ENCODE measurements at regions not wholly inside any gene's neighbourhood (a gene's known extent, or its start where the extent isn't known, plus 50 kb on each side); places are given as distances from the start of the nearest gene placed in this dataset.

- TF ChIP-seq CTCF (IDR thresholded peaks at IDR 0.05; ENCODE audit: poor library complexity): no peak
- TF ChIP-seq EZH2phosphoT487 (IDR thresholded peaks at IDR 0.05; ENCODE audit: low read depth, severe bottlenecking, unreplicated experiment): no peak
Measured at GRCh38 chr16:64543031-64543430, 578.8 kb downstream of the CDH11 start.
